ENCODE measurements at regions not wholly inside any gene's neighbourhood (a gene's known extent, or its start where the extent isn't known, plus 50 kb on each side); places are given as distances from the start of the nearest gene placed in this dataset.
A peak's percentile ranks its signal among the peaks of the same experiment; 100 is the strongest.

- DNase-seq, result no peak
Observed at GRCh38 chr15:61524545-61524944, 295.4 kb upstream of the RORA start.

DNA sequence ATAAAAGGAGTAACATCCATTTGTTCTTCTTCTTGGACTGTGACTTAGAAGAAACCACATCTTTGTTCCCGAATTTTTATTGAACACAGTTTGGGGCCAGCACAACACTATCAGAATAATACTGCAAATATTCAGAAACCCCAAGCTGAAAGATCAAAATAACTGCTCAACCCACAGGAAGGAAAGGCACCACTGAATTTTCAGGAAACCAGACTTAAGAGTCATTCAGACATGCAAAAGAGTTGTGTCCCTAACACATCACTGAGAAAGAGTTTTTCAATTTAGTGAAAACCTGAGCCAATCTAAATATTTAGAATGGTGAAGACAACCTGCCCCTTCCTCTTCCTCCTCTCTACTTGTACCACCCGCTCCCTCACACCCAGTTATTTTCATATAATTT, 295.0 kb upstream of the RORA start:
- no peak for DNase-seq

DNA sequence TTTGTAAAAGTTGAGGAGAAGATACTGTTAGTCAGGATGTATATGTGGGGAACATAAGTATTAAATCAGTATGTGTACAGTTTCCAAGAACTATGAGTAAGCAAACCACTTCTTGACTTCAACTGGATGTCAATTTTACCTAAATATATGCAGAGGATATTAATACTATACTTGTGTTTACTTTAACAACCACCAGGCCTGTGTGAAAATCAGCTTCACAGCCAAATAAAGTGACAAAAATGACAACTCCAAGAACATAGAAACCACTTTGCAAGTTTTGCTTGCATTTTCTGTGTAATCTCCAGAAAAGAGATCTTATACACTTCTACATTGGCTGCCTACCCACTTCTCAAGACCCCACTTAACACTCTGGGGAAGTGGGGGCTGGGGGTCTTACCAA, 293.3 kb upstream of the RORA start:
- DNase-seq, result no peak

GRCh38 chr15:61521953-61522352, 292.9 kb upstream of the RORA start:
- peak; percentile 27 for DNase-seq

DNA sequence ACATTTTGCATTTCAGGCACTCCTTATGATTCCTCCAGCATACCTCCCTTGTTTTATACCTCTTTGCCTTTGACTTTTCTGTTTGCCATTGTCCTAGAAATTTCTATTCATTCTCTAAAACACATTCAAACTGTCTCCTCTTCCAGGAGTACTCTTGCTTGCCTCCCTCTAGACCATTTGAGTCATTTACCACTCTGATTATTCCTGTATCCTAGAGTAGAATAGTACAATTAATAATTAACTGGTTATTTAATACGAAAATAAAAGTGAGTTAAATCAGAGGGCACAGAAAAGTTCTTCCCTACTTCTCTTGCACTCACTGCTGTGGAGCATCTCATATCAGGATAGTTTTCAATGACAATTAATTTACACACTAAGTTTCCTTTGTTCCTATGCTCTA, 290.2 kb upstream of the RORA start:
- DNase-seq, result no peak

GRCh38 chr15:61518191-61518950, 289.3 kb upstream of the RORA start:
- DNase-seq, result no peak

- no peak for DNase-seq
Observed at GRCh38 chr15:61517776-61518175, 288.7 kb upstream of the RORA start.

GRCh38 chr15:61517335-61517734, 288.2 kb upstream of the RORA start:
- no peak for DNase-seq

- no peak for DNase-seq
Observed at GRCh38 chr15:61511756-61512155, 282.7 kb upstream of the RORA start.

DNA sequence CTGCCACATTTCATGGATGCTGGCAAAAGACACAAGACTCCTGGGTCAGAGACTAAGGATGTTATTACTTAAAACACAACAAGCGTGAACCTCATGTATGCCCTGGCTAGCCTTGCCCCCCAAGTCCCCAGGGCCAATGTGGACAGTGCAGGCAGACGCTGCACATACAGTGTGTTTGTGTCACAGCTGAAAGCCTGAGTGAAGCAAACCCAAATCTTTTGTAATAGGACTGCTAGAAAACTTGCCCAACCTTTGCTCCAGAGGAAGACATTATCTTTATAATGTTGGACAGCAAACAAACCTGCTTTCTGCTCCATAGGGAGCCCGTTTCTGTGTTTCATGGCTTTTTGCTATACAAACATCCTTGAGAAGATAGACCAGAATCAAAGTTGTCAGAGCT, 282.0 kb upstream of the RORA start:
- no peak for DNase-seq

DNA sequence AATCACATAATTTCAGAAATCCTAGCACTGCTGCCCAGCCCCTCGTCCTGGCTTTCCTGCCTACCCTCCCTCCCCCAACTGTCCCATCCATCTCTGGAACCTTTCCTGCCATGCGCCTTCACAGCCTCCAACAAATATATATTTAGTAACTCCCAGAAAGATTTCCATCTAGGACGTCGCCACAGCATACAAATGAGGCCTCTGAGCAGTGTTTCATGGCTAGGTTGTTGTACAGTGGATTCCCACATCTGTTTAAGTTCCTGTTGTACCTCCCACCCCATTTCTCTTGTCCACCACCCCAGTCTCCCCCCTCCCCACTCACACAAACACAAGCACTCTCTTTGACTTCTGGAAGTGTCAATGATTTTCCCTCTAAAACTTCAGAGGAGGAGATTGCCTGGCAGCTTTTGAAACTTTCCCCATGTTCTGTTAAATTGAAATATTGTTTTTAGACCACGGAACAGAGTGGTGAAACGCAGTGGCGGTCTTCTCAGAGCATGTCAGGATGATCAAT, 280.3 kb upstream of the RORA start:
- DNase-seq, result no peak

GRCh38 chr15:61503383-61503969, 274.4 kb upstream of the RORA start:
- no peak for DNase-seq

DNA sequence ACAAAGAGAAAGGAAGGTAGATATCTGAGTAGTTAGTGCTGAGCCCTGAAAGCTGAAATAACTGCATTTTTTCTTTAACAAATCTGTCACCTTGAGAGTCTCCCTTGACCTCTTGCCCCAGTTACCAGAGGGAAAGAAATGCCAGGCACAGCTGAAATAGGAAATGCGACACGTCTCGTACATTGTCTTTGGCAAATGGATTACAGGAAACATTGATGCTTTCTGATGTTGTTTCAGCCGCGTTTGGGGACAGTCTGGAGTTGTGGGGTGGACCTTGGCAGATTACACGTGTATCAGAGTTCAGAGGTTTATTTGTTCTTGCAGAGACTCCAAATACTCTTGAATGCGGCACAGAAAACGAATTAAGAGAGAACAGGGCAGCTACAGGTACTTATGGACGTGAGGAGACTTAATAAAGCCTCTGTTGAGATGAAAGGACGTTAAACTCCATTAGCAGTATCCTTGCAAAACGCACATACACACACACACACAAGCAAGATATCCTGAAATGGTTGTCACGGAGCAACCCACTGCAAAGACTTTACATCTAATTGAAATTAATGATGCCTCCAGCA, 272.8 kb upstream of the RORA start:
- no peak for DNase-seq

DNA sequence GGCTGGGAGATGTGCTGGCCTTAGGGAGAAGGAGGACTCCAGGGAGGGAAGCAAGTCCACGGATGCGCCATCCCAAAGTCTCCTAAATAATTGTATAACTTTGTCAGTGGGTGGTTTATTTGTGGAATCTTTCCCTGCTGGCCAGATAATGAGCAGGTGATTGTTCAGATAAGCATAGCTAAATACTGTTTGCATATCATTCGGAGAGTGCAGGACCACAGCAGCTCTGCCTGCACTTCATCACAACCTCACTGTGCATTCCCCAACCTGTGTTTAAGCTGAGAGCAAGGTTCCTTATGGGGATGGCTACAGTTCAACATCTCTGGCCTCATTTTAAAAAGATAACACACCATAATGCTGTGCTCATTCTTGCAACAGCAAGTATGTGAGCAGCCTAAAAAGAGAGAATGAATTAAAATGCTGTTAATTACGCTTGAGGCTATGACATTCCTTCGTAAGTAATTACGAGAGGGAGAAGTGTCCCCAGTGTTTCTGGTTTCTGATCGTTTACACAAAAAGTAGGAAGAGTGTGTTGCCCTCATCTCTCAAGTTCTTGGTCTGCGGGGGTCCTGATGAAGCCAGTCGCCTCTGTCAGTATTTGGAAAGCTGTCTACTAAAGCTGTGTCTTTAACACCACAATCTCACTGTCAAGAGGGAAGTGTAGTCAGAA, 272.0 kb upstream of the RORA start:
- no peak for DNase-seq

DNA sequence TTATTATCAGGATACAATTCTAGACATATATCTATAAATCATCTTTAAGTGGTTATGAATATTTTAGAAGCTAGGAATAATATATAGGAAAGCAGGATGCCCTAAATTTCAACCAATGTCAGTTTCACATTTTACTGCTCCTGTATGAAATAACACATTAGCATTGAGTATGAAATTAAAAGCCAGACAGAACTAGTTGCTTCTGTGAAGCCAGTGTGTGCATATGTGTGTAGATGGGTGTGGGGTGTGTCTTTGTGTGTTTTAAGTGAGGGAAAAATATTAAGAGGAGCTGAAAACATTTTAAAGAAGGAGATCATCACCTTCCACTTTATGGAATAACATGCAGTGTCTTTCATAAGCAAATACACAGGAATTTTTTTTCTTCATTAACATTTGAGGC, 271.4 kb upstream of the RORA start:
- no peak for DNase-seq

DNA sequence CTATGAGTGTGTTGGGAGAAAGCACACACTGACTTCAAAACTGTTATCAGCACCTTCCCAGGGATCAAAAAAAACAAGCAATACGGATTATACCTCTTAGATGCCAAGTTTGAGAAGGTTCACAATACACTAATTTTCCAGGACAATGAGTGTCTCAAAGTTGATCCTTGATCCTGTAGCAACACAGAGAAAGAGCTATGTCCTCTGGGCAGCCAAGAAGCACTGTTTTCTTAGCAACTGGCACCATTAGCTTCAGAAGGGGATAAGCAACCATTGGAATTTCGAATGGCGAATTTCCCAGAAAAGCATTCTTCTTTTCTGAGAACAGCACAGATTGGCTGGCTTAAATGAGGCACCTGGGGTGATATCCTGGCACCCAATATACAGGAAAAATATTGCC, 270.3 kb upstream of the RORA start:
- DNase-seq, result no peak

DNA sequence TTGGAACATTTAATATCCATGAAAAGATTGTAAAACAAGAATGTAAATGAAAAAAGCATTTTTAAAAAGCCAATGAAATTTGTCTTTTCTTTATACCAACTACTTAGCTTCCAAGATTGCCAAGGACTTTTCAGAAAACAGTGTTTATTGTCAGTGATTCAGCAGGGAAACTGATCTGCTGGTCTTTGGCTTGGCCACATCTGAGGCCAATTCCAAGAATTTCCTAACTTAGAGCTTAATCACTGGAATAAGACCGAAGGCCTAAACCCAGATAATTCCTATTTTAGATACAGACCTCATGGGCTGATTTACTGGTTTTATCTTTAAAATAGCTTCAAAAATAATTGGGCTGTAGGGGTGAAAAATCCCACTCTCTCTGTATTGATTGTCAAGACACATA, 260.5 kb upstream of the RORA start:
- DNase-seq, result no peak

GRCh38 chr15:61483599-61483998, 254.5 kb upstream of the RORA start:
- no peak for DNase-seq

GRCh38 chr15:61481886-61482285, 252.8 kb upstream of the RORA start:
- no peak for DNase-seq

DNA sequence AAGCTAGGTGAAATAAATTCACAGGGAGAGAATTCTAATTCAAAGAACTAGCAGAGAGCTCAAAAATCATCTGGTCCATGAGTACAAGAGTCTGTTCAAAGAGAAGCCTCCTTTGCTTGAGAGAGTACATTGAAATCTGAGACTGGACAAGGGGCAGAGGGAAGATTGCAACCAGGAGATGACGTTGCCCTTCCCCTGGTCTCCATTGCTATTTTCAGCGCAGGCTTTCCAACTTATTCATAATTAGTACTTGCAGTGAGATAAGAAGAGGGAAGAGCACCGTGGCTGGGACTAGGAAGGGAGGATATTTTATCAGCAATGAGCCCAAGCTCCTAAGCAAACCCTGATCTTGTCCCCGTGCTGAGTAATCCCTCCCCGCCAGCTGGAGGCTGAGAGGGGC, 251.8 kb upstream of the RORA start:
- no peak for DNase-seq

DNA sequence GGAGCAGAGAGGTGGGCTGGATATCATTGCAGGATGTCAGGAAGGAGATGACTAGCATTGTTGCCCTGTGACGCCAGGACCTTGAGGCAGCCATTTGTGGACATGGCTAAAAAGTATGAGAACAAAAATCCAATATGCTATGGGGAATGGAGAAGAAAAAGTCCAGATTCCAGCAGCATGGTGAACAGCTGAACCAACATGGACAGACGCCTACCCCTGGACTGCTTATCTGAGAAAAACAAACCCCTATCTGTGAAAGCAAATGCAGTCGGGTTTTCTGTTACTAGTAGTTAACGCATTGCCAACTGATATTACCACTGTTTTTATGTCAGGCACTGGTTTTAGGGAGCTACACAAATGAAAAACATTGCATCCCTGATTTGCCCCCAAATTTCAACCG, 251.2 kb upstream of the RORA start:
- no peak for DNase-seq

DNA sequence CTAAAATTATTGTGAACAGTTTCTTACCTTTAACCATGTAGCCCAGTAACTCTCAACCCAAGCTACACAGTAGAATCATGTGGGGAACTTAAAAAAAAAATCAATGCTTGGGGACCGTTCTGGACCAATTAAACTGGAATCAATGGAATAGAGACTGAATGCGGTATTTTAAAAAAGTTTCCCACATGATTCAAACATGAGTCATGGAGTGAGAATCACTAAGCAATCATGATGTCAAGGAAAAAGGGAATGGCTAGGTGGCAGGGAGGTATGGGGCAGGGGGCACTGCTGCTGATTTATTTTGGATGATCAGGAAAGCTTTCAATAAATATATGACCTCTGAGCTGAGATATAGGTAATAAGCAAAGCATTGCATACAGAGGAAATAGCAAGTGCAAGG, 250.5 kb upstream of the RORA start:
- no peak for DNase-seq

DNA sequence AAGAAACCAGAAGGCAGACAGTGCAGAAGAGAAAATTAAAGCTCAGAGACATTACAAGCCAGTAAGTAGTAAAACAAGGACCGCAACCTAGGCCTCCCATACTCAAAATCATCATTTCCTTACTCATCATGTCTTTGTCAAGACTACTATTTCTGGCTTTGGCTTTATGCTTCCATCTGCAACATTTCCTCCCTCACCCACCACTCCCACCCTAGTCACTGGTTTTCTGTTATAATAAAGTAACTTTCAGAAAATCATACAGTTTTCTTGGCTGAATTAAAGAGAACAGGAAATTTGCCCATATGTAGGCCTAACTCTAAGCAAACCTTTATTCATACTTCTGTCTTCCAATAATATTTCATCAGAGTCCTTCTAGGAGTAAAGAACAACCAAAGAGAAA, 247.6 kb upstream of the RORA start:
- DNase-seq, result no peak

- no peak for DNase-seq
Observed at GRCh38 chr15:61474796-61475195, 245.7 kb upstream of the RORA start.
